KMS-11 (cell line): ENCODE measurements at regions not wholly inside any gene's neighbourhood (a gene's known extent, or its start where the extent isn't known, plus 50 kb on each side); places are given as distances from the start of the nearest gene placed in this dataset.

Experiments
- H2AFZ ChIP-seq: fragments of 200-600 bp; sonication (generic); 2 replicates; pipeline ENCODE4 v1.6.1; 2016; ENCODE audit warnings: antibody characterized with exemption, mixed run types, low read depth
- H3K27ac ChIP-seq: fragments of 200-600 bp; sonication (generic); 2 replicates; pipeline ENCODE4 v1.6.1; 2016; ENCODE audit warnings: mild to moderate bottlenecking, mixed run types
- H3K27me3 ChIP-seq: fragments of 200-600 bp; sonication (generic); 2 replicates; pipeline ENCODE4 v1.6.1; 2017; ENCODE audit warnings: mild to moderate bottlenecking, low read depth, mixed run types, moderate library complexity; ENCODE audit not compliant: insufficient read depth
- H3K36me3 ChIP-seq: fragments of 200-600 bp; sonication (generic); 2 replicates; pipeline ENCODE4 v1.6.1; 2017; ENCODE audit warnings: mild to moderate bottlenecking, mixed run types; ENCODE audit not compliant: insufficient read depth
- H3K4me1 ChIP-seq: fragments of 200-600 bp; sonication (generic); 2 replicates; pipeline ENCODE4 v1.6.1; 2016; ENCODE audit warnings: mild to moderate bottlenecking, low read depth, mixed run types; ENCODE audit not compliant: poor library complexity, severe bottlenecking
- H3K4me2 ChIP-seq: fragments of 200-600 bp; sonication (generic); 2 replicates; pipeline ENCODE4 v1.7.0; 2016; ENCODE audit warnings: mild to moderate bottlenecking, mixed run types
- H3K4me3 ChIP-seq: fragments of 200-600 bp; sonication (generic); IDR thresholded peaks from 2 replicates; pipeline ENCODE4 v1.6.1; 2017; ENCODE audit warnings: low read depth, low read length, mixed read lengths; ENCODE audit not compliant: insufficient read depth
- H3K79me2 ChIP-seq: fragments of 200-600 bp; sonication (generic); 2 replicates; pipeline ENCODE4 v1.6.1; 2016; ENCODE audit warnings: low read depth, mixed run types; ENCODE audit not compliant: insufficient read depth
- H3K9ac ChIP-seq: fragments of 200-600 bp; sonication (generic); 2 replicates; pipeline ENCODE4 v1.6.1; 2016; ENCODE audit warnings: mild to moderate bottlenecking, mixed run types
- H4K20me1 ChIP-seq: fragments of 200-600 bp; sonication (generic); 2 replicates; pipeline ENCODE4 v1.6.1; 2016; ENCODE audit warnings: mild to moderate bottlenecking, mixed run types; ENCODE audit not compliant: insufficient read depth
- TF ChIP-seq, protein P1 (sequence below): fragments of 200-600 bp; sonication (generic); conservative IDR thresholded peaks from 2 replicates; pipeline ENCODE4 v1.6.1; 2017; ENCODE audit warnings: low read depth, mild to moderate bottlenecking, antibody characterized with exemption, low read length, moderate library complexity, mixed read lengths

DNA sequence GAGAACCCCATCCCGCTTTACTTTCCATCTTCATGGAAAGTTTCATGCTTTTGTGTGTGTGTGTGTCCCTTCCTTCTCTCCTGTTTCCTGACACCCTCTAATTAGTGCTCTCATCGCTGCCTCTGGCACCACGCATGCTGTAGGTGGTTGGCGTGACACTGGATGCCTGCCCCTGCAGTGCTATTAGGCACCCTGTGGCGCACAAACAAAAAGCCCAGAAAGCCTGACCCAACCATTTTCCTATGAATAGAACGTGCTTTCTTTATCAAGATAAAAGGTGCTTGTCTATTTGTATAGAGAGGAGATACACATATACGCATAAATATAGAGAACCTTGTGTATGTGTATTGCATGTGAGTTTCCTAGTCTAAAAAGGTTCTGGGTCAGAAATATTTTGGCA, 120.8 kb upstream of the CDCA7L start:
- no peak overlapping the region for H3K9ac ChIP-seq
- H3K4me2 ChIP-seq = no peak overlapping the region
- H3K27me3 ChIP-seq = no peaks in the 10 kb centered on the region
- TF ChIP-seq, protein P1, sequence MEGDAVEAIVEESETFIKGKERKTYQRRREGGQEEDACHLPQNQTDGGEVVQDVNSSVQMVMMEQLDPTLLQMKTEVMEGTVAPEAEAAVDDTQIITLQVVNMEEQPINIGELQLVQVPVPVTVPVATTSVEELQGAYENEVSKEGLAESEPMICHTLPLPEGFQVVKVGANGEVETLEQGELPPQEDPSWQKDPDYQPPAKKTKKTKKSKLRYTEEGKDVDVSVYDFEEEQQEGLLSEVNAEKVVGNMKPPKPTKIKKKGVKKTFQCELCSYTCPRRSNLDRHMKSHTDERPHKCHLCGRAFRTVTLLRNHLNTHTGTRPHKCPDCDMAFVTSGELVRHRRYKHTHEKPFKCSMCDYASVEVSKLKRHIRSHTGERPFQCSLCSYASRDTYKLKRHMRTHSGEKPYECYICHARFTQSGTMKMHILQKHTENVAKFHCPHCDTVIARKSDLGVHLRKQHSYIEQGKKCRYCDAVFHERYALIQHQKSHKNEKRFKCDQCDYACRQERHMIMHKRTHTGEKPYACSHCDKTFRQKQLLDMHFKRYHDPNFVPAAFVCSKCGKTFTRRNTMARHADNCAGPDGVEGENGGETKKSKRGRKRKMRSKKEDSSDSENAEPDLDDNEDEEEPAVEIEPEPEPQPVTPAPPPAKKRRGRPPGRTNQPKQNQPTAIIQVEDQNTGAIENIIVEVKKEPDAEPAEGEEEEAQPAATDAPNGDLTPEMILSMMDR = no peak
- H4K20me1 ChIP-seq = no peaks in the 10 kb centered on the region
- H3K79me2 ChIP-seq = no peaks in the 10 kb centered on the region
- no peak overlapping the region for H3K27ac ChIP-seq
- H3K36me3 ChIP-seq = no peaks in the 10 kb centered on the region
- H3K4me1 ChIP-seq = no peaks in the 10 kb centered on the region
- no peak overlapping the region for H2AFZ ChIP-seq
- H3K4me3 ChIP-seq = no peak overlapping the region

DNA sequence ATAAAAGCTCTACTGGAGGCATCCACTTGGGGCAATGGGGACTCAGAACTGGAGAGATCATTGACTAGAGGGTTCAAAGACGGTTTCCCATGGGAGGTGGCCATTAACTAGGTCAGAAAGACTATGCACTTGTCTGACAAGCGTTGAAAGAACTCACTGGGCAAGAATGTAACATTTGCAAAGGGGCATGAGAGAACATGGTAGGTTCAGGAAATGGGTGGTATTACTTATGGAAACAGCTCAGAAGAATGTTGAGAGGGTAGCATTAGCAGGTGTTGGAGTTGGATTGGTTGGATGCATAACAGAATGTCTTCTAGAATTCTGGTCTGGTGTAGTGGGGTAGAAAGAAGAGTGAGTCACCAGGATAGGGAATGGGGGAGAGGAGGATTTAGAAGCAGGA, 119.1 kb upstream of the CDCA7L start:
- no peaks in the 10 kb centered on the region for H3K27me3 ChIP-seq

DNA sequence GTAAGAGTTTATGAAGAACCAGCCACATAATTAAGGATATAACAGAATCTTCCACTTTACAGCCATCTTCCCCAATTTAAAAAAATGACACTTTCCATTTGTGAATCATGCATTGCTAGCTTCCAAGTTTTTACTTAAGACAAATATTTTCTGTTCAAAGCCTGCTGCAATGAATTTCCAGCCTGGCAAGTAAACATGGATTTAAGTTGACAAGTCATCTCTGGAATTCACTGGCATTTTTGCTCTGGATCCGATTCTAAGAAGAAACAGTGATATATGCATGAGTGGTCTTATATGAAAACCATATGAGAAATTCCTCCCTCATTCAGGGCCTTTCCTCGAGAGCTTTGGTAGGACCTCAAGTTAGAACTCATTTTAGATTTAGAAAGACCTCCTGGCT, 116.1 kb upstream of the CDCA7L start:
- Histone ChIP-seq H3K27ac (no peak overlapping the region), H3K9ac (no peak overlapping the region), H4K20me1 (no peaks in the 10 kb centered on the region), H3K4me2 (no peak overlapping the region), H3K4me3 (no peak overlapping the region), H2AFZ (no peak overlapping the region), H3K27me3 (no peaks in the 10 kb centered on the region), H3K4me1 (no peaks in the 10 kb centered on the region), H3K36me3 (no peaks in the 10 kb centered on the region), H3K79me2 (no peaks in the 10 kb centered on the region)
- TF ChIP-seq, protein P1 = no peak

More for the DNA sequence above, 119.1 kb upstream of the CDCA7L start:
- Histone ChIP-seq H3K27ac (no peak overlapping the region), H3K4me2 (no peak overlapping the region), H3K4me3 (no peak overlapping the region), H2AFZ (no peak overlapping the region), H3K79me2 (no peaks in the 10 kb centered on the region), H3K9ac (no peak overlapping the region), H3K36me3 (no peaks in the 10 kb centered on the region), H4K20me1 (no peaks in the 10 kb centered on the region), H3K4me1 (no peaks in the 10 kb centered on the region)
- TF ChIP-seq, protein P1 = no peak

DNA sequence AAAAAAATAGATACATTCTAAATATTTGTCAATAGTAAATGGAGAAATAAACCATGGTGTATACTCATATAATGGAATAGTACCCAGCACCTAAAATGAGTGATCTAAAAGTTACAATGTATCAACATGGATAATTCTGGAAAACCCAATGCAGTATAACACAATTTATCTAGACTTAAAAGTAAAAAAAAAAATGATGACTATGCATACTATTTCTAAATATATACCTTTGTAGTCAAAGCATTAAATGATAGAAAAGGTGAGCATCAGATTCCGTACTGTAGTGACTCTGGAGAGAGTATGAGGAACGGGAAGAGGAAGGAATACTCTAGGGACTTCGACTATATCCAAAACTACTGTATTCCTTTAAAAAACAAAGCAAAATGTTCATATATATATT, 115.2 kb upstream of the CDCA7L start:
- no peaks in the 10 kb centered on the region for H3K27me3 ChIP-seq
- no peak overlapping the region for H3K4me2 ChIP-seq
- H3K79me2 ChIP-seq = no peaks in the 10 kb centered on the region
- no peak overlapping the region for H2AFZ ChIP-seq
- H4K20me1 ChIP-seq = no peaks in the 10 kb centered on the region
- H3K9ac ChIP-seq = no peak overlapping the region
- TF ChIP-seq, protein P1 = no peak
- H3K27ac ChIP-seq = no peak overlapping the region
- H3K36me3 ChIP-seq = no peaks in the 10 kb centered on the region
- no peaks in the 10 kb centered on the region for H3K4me1 ChIP-seq
- no peak overlapping the region for H3K4me3 ChIP-seq

DNA sequence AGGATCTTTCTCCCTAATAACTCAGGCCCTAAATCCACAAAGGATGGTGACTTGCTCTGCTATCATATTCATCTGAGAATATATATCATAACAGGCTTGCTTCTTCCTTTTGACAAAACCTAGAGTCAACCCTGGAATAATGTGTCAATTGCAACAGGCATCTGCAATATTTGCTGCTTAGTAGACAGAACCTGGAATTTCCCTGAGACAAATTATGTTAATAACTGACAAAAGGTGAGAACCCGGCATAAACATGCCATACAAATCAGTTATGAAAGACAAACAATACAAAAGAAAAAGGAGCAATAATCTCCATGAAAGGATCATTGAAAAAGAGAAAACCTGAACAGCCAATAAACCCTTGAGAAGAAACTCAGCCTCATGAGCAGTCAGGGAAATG, 114.5 kb upstream of the CDCA7L start:
- Histone ChIP-seq H2AFZ (no peak overlapping the region), H3K27me3 (no peaks in the 10 kb centered on the region), H3K9ac (no peak overlapping the region), H3K36me3 (no peaks in the 10 kb centered on the region), H3K27ac (no peak overlapping the region), H3K79me2 (no peaks in the 10 kb centered on the region), H3K4me1 (no peaks in the 10 kb centered on the region), H3K4me3 (no peak overlapping the region), H4K20me1 (no peaks in the 10 kb centered on the region), H3K4me2 (no peak overlapping the region)
- TF ChIP-seq, protein P1 = no peak
